ENCODE measurements at regions not wholly inside any gene's neighbourhood (a gene's known extent, or its start where the extent isn't known, plus 50 kb on each side); places are given as distances from the start of the nearest gene placed in this dataset.

DNA sequence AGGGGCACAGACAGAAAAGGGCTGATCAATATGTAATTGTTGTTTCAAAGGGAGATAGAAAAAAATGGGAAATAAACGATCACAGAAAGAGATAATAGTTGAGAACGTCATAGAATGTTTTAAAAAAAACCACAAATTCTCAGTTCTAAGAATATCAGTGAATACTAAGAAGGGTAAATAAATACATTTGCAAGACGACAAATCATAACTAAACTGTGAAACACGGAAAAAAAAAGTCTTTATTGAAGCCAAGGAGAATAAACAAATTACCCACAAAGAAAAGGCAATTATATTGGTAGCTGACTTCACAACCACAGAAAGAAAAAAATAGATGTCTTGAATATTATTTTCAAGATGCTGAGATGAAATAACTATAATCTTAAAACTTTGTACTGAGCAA lies 305.2 kb upstream of the STEAP1 start:
- TF ChIP-seq, protein P1, sequence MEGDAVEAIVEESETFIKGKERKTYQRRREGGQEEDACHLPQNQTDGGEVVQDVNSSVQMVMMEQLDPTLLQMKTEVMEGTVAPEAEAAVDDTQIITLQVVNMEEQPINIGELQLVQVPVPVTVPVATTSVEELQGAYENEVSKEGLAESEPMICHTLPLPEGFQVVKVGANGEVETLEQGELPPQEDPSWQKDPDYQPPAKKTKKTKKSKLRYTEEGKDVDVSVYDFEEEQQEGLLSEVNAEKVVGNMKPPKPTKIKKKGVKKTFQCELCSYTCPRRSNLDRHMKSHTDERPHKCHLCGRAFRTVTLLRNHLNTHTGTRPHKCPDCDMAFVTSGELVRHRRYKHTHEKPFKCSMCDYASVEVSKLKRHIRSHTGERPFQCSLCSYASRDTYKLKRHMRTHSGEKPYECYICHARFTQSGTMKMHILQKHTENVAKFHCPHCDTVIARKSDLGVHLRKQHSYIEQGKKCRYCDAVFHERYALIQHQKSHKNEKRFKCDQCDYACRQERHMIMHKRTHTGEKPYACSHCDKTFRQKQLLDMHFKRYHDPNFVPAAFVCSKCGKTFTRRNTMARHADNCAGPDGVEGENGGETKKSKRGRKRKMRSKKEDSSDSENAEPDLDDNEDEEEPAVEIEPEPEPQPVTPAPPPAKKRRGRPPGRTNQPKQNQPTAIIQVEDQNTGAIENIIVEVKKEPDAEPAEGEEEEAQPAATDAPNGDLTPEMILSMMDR (IDR thresholded peaks at IDR 0.05), result no peak
- TF ChIP-seq POLR2AphosphoS5 (IDR thresholded peaks at IDR 0.05), result no peak

Measured in esophagus muscularis mucosa (tissue), 3 donors.